ENCODE measurements at regions not wholly inside any gene's neighbourhood (a gene's known extent, or its start where the extent isn't known, plus 50 kb on each side); places are given as distances from the start of the nearest gene placed in this dataset.

- no peak overlapping the region for H3K4me3 Mint-ChIP-seq
- peaks cover 14% of the 10 kb centered on the region for H3K4me1 Mint-ChIP-seq
- ChIA-PET CTCF (no interaction called here), POLR2A (no interaction called here)
- peaks cover 12% of the 10 kb centered on the region for H3K36me3 Mint-ChIP-seq
- no peak overlapping the region for H3K27ac Mint-ChIP-seq
- no peak for DNase-seq (ENCODE audit: low spot score)
- TF ChIP-seq ZBTB43 (CRISPR knock-in tag; IDR thresholded peaks at IDR 0.05) (no peak), AFF4 (CRISPR knock-in tag; IDR thresholded peaks at IDR 0.05; ENCODE audit: borderline replicate concordance) (no peak), EMX1 (CRISPR knock-in tag; IDR thresholded peaks at IDR 0.05) (no peak), PREB (CRISPR knock-in tag; IDR thresholded peaks at IDR 0.05; ENCODE audit: borderline replicate concordance) (no peak), ETV6 (CRISPR knock-in tag; IDR thresholded peaks at IDR 0.05) (no peak), IRF1 (CRISPR knock-in tag; IDR thresholded peaks at IDR 0.05) (no peak), CBFB (CRISPR knock-in tag; IDR thresholded peaks at IDR 0.05; ENCODE audit: low read depth) (no peak), KAT7 (CRISPR knock-in tag; IDR thresholded peaks at IDR 0.05; ENCODE audit: borderline replicate concordance) (no peak), SMAD4 (CRISPR knock-in tag; IDR thresholded peaks at IDR 0.05) (no peak)
- H3K9me3 Mint-ChIP-seq: no peaks in the 10 kb centered on the region
- no peak for ATAC-seq
- H3K27me3 Mint-ChIP-seq (ENCODE audit: low read depth): no peaks in the 10 kb centered on the region
These were observed 206.0 kb downstream of the GLI2 start for GRCh38 chr2:120941571-120942120.

- ATAC-seq (no peak), DNase-seq (ENCODE audit: low spot score) (no peak)
- POLR2A ChIA-PET: no interaction called here
- H3K4me3 Mint-ChIP-seq: no peak overlapping the region
- H3K4me1 Mint-ChIP-seq: peaks cover 14% of the 10 kb centered on the region
- CTCF ChIA-PET: no interaction called here
- H3K27me3 Mint-ChIP-seq (ENCODE audit: low read depth): no peaks in the 10 kb centered on the region
- TF ChIP-seq NR2C2 (CRISPR knock-in tag; IDR thresholded peaks at IDR 0.05) (no peak), JAZF1 (CRISPR knock-in tag; IDR thresholded peaks at IDR 0.05) (no peak), AR (CRISPR knock-in tag; IDR thresholded peaks at IDR 0.05) (no peak), SOX15 (CRISPR knock-in tag; IDR thresholded peaks at IDR 0.05) (no peak), FOXJ3 (CRISPR knock-in tag; IDR thresholded peaks at IDR 0.05; ENCODE audit: borderline replicate concordance) (no peak), ARID4B (CRISPR knock-in tag; IDR thresholded peaks at IDR 0.05; ENCODE audit: borderline replicate concordance) (no peak), RORB (CRISPR knock-in tag; IDR thresholded peaks at IDR 0.05) (no peak), FOXP1 (CRISPR knock-in tag; IDR thresholded peaks at IDR 0.05; ENCODE audit: borderline replicate concordance) (no peak), RELA (CRISPR knock-in tag; IDR thresholded peaks at IDR 0.05; ENCODE audit: borderline replicate concordance) (no peak)
- no peaks in the 10 kb centered on the region for H3K9me3 Mint-ChIP-seq
- peaks cover 12% of the 10 kb centered on the region for H3K36me3 Mint-ChIP-seq
- no peak overlapping the region; the same call in 1 of the 2 replicates for H3K27ac Mint-ChIP-seq
These were observed 207.0 kb downstream of the GLI2 start for GRCh38 chr2:120942658-120943057.
